Left renal pelvis (tissue), 4 donors: ENCODE measurements at regions not wholly inside any gene's neighbourhood (a gene's known extent, or its start where the extent isn't known, plus 50 kb on each side); places are given as distances from the start of the nearest gene placed in this dataset.
A peak's percentile ranks its signal among the peaks of the same experiment; 100 is the strongest.
"Not testable (repeated sequence)": the region's sequence is repeated elsewhere in the genome, so short reads cannot be mapped to it uniquely, and the experiment has no call there.

Source experiments
- DNase-seq, 4 donors: peaks; one replicate each; pipeline ENCODE4 v3.0.0-alpha.2; 2013; ENCODE audit warnings: low read depth in 4 of 4, low spot score in 3 of 4

GRCh38 chr21:34270411-34270810 is 93.4 kb upstream of the KCNE2 start:
- DNase-seq: no peak

GRCh38 chr21:34271189-34271851 is 92.5 kb upstream of the KCNE2 start:
- DNase-seq: no peak

GRCh38 chr21:34272321-34272720 is 91.5 kb upstream of the KCNE2 start:
- no peak for DNase-seq

GRCh38 chr21:34274001-34274400 is 89.8 kb upstream of the KCNE2 start:
- no peak for DNase-seq

GRCh38 chr21:34276711-34277425 is 86.9 kb upstream of the KCNE2 start:
- no peak for DNase-seq

GRCh38 chr21:34278451-34278850 is 85.4 kb upstream of the KCNE2 start:
- no peak for DNase-seq

GRCh38 chr21:34279285-34279684 is 84.5 kb upstream of the KCNE2 start:
- no peak for DNase-seq

GRCh38 chr21:34279883-34280282 is 83.9 kb upstream of the KCNE2 start:
- DNase-seq: no peak

- DNase-seq: peak in 1 of 4 donors; percentile 7
Measured at GRCh38 chr21:34280389-34280795, 83.4 kb upstream of the KCNE2 start.

GRCh38 chr21:34280959-34281358 is 82.8 kb upstream of the KCNE2 start:
- DNase-seq: no peak

- no peak for DNase-seq
Measured at GRCh38 chr21:34282223-34282622, 81.6 kb upstream of the KCNE2 start.

GRCh38 chr21:34284666-34285065 is 79.1 kb upstream of the KCNE2 start:
- no peak for DNase-seq

- DNase-seq: not testable (repeated sequence)
Measured at GRCh38 chr21:34288042-34288441, 75.8 kb upstream of the KCNE2 start.

GRCh38 chr21:34289856-34290255 is 74.0 kb upstream of the KCNE2 start:
- DNase-seq: no peak

- DNase-seq: no peak
Measured at GRCh38 chr21:34296878-34297277, 66.9 kb upstream of the KCNE2 start.

GRCh38 chr21:34298534-34299167 is 65.2 kb upstream of the KCNE2 start:
- DNase-seq: no peak

GRCh38 chr21:34299168-34299539 is 64.7 kb upstream of the KCNE2 start:
- DNase-seq: no peak

GRCh38 chr21:34302521-34302920 is 61.3 kb upstream of the KCNE2 start:
- DNase-seq: no peak

GRCh38 chr21:34305605-34306604 is 57.9 kb upstream of the KCNE2 start:
- DNase-seq: no peak

GRCh38 chr21:34307991-34308532 is 55.7 kb upstream of the KCNE2 start:
- no peak for DNase-seq
